Tibial nerve (tissue), 3 donors: ENCODE measurements at regions not wholly inside any gene's neighbourhood (a gene's known extent, or its start where the extent isn't known, plus 50 kb on each side); places are given as distances from the start of the nearest gene placed in this dataset.

Experiments
- POLR2A ChIP-seq, 2 donors: fragments of 450-650 bp; IDR thresholded peaks; one replicate each; pipeline ENCODE4 v1.6.1; 2017; ENCODE audit warnings: antibody characterized with exemption in 2 of 2, mild to moderate bottlenecking in 2 of 2, moderate library complexity in 2 of 2
- TF ChIP-seq, protein P1 (sequence below), 5 experiments: fragments of 200-600 bp in 3 of 5; fragments of 450-650 bp in 2 of 5; sonication (generic) in 3 of 5; IDR thresholded peaks; one replicate each; pipeline ENCODE4 v1.5.1; 2016 to 2019; ENCODE audit warnings: antibody characterized with exemption in 5 of 5, mild to moderate bottlenecking in 3 of 5, moderate library complexity in 2 of 5

- TF ChIP-seq, protein P1, sequence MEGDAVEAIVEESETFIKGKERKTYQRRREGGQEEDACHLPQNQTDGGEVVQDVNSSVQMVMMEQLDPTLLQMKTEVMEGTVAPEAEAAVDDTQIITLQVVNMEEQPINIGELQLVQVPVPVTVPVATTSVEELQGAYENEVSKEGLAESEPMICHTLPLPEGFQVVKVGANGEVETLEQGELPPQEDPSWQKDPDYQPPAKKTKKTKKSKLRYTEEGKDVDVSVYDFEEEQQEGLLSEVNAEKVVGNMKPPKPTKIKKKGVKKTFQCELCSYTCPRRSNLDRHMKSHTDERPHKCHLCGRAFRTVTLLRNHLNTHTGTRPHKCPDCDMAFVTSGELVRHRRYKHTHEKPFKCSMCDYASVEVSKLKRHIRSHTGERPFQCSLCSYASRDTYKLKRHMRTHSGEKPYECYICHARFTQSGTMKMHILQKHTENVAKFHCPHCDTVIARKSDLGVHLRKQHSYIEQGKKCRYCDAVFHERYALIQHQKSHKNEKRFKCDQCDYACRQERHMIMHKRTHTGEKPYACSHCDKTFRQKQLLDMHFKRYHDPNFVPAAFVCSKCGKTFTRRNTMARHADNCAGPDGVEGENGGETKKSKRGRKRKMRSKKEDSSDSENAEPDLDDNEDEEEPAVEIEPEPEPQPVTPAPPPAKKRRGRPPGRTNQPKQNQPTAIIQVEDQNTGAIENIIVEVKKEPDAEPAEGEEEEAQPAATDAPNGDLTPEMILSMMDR (IDR thresholded peaks at IDR 0.05) = no peak
- no peak for TF ChIP-seq POLR2A (IDR thresholded peaks at IDR 0.05)
These were observed 385.4 kb upstream of the RBFOX1 start for GRCh38 chr16:6947291-6947690.
